RWPE2 (cell line): ENCODE measurements at regions not wholly inside any gene's neighbourhood (a gene's known extent, or its start where the extent isn't known, plus 50 kb on each side); places are given as distances from the start of the nearest gene placed in this dataset.

Experiments used
- ATAC-seq: fragments of 200-7000 bp; cut with Tn5 transposase; 3 replicates; pipeline ENCODE4 v1.9.1; 2021; ENCODE audit warnings: low read depth
- DNase-seq: peaks from one replicate; pipeline ENCODE4 v3.0.0-alpha.2; 2020; ENCODE audit warnings: low spot score
- H3K27ac ChIP-seq: fragments of 450-650 bp; 2 replicates; pipeline ENCODE4 v1.5.1; 2017; ENCODE audit warnings: mild to moderate bottlenecking; ENCODE audit not compliant: poor library complexity, severe bottlenecking
- H3K27me3 ChIP-seq: fragments of 250-450 bp; sonication (Bioruptor Pico); 2 replicates; pipeline ENCODE4 v1.5.1; 2021; ENCODE audit warnings: mild to moderate bottlenecking, moderate library complexity; ENCODE audit not compliant: insufficient read depth, poor library complexity, severe bottlenecking
- H3K36me3 ChIP-seq: fragments of 250-450 bp; sonication (Bioruptor Pico); 2 replicates; pipeline ENCODE4 v1.5.1; 2020; ENCODE audit warnings: low read depth, mild to moderate bottlenecking, moderate library complexity
- H3K4me1 ChIP-seq: fragments of 250-450 bp; sonication (Bioruptor Pico); 2 replicates; pipeline ENCODE4 v1.5.1; 2021; ENCODE audit warnings: mild to moderate bottlenecking, moderate library complexity; ENCODE audit not compliant: insufficient read depth, poor library complexity, severe bottlenecking
- H3K4me3 ChIP-seq: fragments of 250-450 bp; sonication (Bioruptor Pico); 2 replicates; pipeline ENCODE4 v1.5.1; 2021; ENCODE audit warnings: mild to moderate bottlenecking, moderate library complexity; ENCODE audit not compliant: severe bottlenecking
- H3K9me3 ChIP-seq: fragments of 250-450 bp; sonication (Bioruptor Pico); 2 replicates; pipeline ENCODE4 v1.5.1; 2021; ENCODE audit warnings: mild to moderate bottlenecking, moderate library complexity; ENCODE audit not compliant: severe bottlenecking
- TF ChIP-seq, protein P1 (sequence below): fragments of 450-650 bp; IDR thresholded peaks from one replicate; pipeline ENCODE4 v1.5.1; 2017; ENCODE audit warnings: mild to moderate bottlenecking, moderate library complexity; ENCODE audit not compliant: poor library complexity, severe bottlenecking

DNA sequence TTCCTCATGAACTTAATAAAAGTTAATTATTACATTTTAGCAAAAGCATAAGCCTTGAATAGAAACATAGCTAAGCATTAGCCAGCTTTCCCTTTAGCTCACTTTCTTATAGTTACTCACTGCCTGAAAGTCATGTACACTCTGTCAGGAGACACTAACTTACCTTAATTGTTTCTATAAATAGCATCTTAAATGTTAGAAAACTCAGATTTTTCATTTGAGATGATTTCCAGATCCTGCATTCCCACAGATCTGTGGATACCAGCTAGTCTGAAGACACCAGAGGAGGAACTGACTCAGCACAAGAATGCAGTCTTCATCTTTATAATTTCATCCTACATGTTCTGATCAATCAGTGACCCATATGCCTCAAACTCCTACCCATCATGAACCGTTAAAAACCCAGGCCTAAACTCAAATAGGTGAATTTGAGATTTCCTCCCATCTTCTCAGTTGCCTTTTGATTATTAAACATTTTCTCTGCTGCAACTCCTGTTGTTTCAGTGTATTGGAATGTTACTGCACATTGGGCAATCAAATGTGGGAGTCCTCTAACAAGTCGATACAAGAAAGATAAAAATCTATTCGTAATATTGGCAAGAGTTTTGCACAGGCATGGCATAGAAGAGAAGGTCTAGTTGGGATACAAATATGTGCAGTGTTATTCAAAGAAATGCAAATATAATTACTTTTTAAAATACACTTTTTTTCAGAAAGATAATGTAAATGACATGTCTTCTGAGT, 857.4 kb upstream of the CDH2 start:
- ATAC-seq (peak; percentile 58), DNase-seq (no peak)
- Histone ChIP-seq H3K9me3 (peaks cover 7% of the 10 kb centered on the region), H3K4me3 (no peak overlapping the region), H3K36me3 (peaks cover 3% of the 10 kb centered on the region; the same call in 1 of the 2 replicates), H3K27ac (peak overlapping the region; percentile 49), H3K4me1 (peaks cover 10% of the 10 kb centered on the region), H3K27me3 (no peaks in the 10 kb centered on the region)
- TF ChIP-seq, protein P1, sequence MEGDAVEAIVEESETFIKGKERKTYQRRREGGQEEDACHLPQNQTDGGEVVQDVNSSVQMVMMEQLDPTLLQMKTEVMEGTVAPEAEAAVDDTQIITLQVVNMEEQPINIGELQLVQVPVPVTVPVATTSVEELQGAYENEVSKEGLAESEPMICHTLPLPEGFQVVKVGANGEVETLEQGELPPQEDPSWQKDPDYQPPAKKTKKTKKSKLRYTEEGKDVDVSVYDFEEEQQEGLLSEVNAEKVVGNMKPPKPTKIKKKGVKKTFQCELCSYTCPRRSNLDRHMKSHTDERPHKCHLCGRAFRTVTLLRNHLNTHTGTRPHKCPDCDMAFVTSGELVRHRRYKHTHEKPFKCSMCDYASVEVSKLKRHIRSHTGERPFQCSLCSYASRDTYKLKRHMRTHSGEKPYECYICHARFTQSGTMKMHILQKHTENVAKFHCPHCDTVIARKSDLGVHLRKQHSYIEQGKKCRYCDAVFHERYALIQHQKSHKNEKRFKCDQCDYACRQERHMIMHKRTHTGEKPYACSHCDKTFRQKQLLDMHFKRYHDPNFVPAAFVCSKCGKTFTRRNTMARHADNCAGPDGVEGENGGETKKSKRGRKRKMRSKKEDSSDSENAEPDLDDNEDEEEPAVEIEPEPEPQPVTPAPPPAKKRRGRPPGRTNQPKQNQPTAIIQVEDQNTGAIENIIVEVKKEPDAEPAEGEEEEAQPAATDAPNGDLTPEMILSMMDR: no peak

DNA sequence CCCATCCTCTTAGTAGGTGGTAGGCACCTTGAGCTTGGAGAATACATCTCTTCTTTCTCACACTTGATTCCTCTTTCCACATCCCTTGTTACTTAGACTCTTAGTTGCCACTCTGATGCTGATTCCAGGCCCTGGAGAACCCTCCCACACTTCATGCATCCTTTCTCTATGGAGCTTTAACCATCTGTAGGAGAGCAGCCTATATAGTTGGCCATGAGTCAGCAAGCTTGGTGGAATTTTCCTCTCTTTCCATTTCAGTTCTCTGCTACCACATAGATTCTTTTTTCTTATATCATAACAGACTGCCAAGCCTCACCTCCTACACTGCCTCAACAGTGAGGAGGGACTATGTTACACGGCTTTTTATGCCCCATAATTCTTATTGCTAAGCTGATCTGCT, 851.6 kb upstream of the CDH2 start:
- no peak for DNase-seq
- TF ChIP-seq, protein P1: no peak
- no peak overlapping the region for H3K27ac ChIP-seq
- no peaks in the 10 kb centered on the region for H3K4me1 ChIP-seq
- no peak overlapping the region for H3K4me3 ChIP-seq
- H3K36me3 ChIP-seq: no peaks in the 10 kb centered on the region
- no peaks in the 10 kb centered on the region for H3K9me3 ChIP-seq
- ATAC-seq: no peak
- H3K27me3 ChIP-seq: no peaks in the 10 kb centered on the region

DNA sequence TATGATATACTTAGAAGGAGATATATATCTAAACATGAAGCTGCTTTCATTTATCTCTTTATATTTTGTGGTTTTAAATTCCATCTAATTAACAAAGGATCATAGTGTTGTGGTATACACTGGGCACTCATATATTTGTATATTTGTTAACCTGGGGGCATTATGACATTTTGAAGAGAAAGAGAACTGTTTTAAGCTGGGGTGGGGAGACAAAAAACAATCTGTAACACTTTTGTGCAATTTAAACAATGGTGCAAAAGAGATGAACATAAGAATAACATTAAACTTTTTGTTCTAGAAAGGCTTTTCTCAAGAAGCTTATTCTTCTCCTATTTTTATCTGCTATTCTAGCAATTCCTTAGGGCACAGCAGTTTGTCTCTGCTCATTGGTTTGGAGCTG, 842.0 kb upstream of the CDH2 start:
- Histone ChIP-seq H3K4me1 (no peaks in the 10 kb centered on the region), H3K9me3 (no peaks in the 10 kb centered on the region), H3K36me3 (no peaks in the 10 kb centered on the region), H3K4me3 (no peak overlapping the region), H3K27me3 (no peaks in the 10 kb centered on the region), H3K27ac (no peak overlapping the region)
- TF ChIP-seq, protein P1: no peak
- ATAC-seq: no peak
- no peak for DNase-seq

DNA sequence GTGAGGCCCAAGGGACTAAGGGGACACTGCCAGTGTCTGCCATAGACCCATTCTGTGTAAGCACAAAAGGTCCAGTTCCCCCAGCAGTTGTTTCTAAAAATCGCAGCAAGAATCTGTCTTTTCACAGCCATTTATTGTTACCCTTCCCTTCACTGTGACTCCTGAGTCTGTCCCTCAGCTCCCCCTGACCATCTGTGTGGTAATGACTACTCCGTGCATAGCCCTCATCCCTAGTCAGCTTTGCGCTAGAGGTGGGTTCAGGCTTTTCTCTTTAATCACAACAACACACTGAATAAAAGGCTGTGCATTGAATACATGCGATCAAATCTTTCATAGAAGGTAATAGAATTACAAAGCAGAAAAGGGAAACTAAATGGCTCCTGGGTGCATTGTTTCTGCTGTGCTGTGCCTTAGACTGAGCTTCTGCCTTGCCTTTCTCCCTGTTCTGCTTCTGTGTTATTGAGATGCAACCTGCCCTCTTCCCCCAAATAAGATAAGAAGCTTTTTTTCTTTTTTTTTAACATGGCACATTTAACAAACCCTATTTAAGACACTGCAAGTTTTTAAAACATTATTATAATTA, 836.0 kb upstream of the CDH2 start:
- DNase-seq (no peak), ATAC-seq (no peak)
- H3K27me3 ChIP-seq: no peaks in the 10 kb centered on the region
- H3K36me3 ChIP-seq: no peaks in the 10 kb centered on the region
- H3K4me3 ChIP-seq: no peak overlapping the region
- no peaks in the 10 kb centered on the region for H3K9me3 ChIP-seq
- H3K4me1 ChIP-seq: no peaks in the 10 kb centered on the region
- H3K27ac ChIP-seq: no peak overlapping the region
- TF ChIP-seq, protein P1: no peak

DNA sequence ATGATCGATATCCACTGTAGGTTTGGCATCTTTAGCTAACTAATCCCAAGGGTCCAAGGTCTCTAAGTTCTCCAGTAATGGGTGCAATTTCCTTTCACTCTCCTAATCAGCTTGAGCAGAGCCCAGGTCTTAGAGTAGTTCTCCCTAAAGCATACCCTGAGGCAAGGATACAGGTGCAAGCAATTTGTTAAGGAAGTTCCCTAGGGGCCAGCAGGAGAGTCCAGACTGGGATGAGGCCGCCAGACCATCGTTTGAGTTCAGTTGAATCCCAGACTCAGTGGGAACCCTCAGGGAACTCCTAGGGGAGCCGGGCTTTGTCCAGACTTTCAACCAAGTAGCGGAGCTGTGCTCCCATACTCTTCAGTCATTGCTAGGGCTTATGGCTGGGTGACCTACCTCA, 835.4 kb upstream of the CDH2 start:
- DNase-seq (no peak), ATAC-seq (no peak)
- Histone ChIP-seq H3K27ac (no peak overlapping the region), H3K27me3 (no peaks in the 10 kb centered on the region), H3K9me3 (no peaks in the 10 kb centered on the region), H3K4me3 (no peak overlapping the region), H3K4me1 (no peaks in the 10 kb centered on the region), H3K36me3 (no peaks in the 10 kb centered on the region)
- TF ChIP-seq, protein P1: no peak
